Hepatocyte (in vitro differentiated cells): ENCODE measurements at regions not wholly inside any gene's neighbourhood (a gene's known extent, or its start where the extent isn't known, plus 50 kb on each side); places are given as distances from the start of the nearest gene placed in this dataset.

Experiments
- EZH2 ChIP-seq: fragments of 200-600 bp; sonication (generic); IDR thresholded peaks from 2 replicates; pipeline ENCODE4 v1.6.1; 2016; ENCODE audit warnings: antibody characterized with exemption, mild to moderate bottlenecking, borderline replicate concordance
- EZH2phosphoT487 ChIP-seq: fragments of 200-600 bp; sonication (generic); IDR thresholded peaks from one replicate; pipeline ENCODE4 v1.6.1; 2018; ENCODE audit warnings: antibody characterized with exemption, mild to moderate bottlenecking, low read depth, moderate library complexity; ENCODE audit not compliant: unreplicated experiment, severe bottlenecking
- TF ChIP-seq, protein P1 (sequence below): fragments of 200-600 bp; sonication (generic); IDR thresholded peaks from 2 replicates; pipeline ENCODE4 v1.5.1; 2016; ENCODE audit warnings: antibody characterized with exemption, mild to moderate bottlenecking; ENCODE audit not compliant: poor library complexity

DNA sequence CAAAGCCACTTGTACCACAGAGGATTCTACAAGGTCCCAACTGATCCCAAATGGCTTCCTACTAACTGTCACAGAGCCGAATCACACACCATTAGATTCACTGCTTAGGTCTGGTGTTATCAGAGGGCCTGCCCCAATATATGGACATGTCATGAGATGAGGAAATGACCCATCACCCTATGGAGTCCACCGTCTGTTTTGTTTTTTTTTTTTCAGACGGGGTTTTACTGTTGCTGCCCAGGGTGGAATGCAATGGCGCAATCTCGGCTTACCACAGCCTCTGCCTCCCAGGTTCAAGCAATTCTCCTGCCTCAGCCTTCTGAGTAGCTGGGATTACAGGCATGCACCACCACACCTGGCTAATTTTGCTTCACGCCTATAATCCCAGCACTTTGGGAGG is 83.8 kb upstream of the ETS2 start:
- TF ChIP-seq, protein P1, sequence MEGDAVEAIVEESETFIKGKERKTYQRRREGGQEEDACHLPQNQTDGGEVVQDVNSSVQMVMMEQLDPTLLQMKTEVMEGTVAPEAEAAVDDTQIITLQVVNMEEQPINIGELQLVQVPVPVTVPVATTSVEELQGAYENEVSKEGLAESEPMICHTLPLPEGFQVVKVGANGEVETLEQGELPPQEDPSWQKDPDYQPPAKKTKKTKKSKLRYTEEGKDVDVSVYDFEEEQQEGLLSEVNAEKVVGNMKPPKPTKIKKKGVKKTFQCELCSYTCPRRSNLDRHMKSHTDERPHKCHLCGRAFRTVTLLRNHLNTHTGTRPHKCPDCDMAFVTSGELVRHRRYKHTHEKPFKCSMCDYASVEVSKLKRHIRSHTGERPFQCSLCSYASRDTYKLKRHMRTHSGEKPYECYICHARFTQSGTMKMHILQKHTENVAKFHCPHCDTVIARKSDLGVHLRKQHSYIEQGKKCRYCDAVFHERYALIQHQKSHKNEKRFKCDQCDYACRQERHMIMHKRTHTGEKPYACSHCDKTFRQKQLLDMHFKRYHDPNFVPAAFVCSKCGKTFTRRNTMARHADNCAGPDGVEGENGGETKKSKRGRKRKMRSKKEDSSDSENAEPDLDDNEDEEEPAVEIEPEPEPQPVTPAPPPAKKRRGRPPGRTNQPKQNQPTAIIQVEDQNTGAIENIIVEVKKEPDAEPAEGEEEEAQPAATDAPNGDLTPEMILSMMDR: no peak
- TF ChIP-seq EZH2 (no peak), EZH2phosphoT487 (no peak)
